ENCODE measurements at regions not wholly inside any gene's neighbourhood (a gene's known extent, or its start where the extent isn't known, plus 50 kb on each side); places are given as distances from the start of the nearest gene placed in this dataset.

GRCh38 chr20:12372557-12372956, 454.9 kb downstream of the BTBD3 start:
- H3K14ac ChIP-seq (ENCODE audit: insufficient read length): no peak overlapping the region
- H3K4me3 ChIP-seq (ENCODE audit: extremely low read depth in 1 of 4, insufficient read depth in 2 of 4, low read depth in 3 of 4, low read length in 4 of 4): no peak overlapping the region
- no peak overlapping the region for H4K8ac ChIP-seq (ENCODE audit: extremely low read depth, insufficient read depth, low read length)
- no peak overlapping the region for H2BK12ac ChIP-seq (ENCODE audit: low read depth, low read length)
- H4K20me1 ChIP-seq (replicated peaks in 1 of 2; ENCODE audit: control insufficient read depth in 1 of 2, insufficient read depth in 2 of 2, low read length in 2 of 2): no peaks in the 10 kb centered on the region
- no peaks in the 10 kb centered on the region for H3K23me2 ChIP-seq (ENCODE audit: low read depth, low read length)
- no peak overlapping the region for H3K27ac ChIP-seq (ENCODE audit: low read depth, low read length)
- no peak overlapping the region for H4K5ac ChIP-seq (ENCODE audit: insufficient read length, low read depth, low read length)
- 91% methylated on average over 1 of the region's 1 CpG; no CpG with 5 or more reads in 1 of the 2 experiments for WGBS, 2 experiments (ENCODE audit: extremely low coverage in 1 of 2, insufficient coverage in 1 of 2, insufficient read length in 1 of 2, insufficient replicate concordance in 2 of 2, low coverage in 1 of 2, low lambda C conversion rate in 2 of 2, missing lambda C conversion rate in 1 of 2)
- no peak overlapping the region for H2AK5ac ChIP-seq (ENCODE audit: low read depth, low read length)
- H2BK120ac ChIP-seq (replicated peaks; ENCODE audit: low read depth, low read length): no peak overlapping the region
- no peak overlapping the region for H3K4ac ChIP-seq (replicated peaks; ENCODE audit: insufficient read length, low read depth, low read length)
- H4K91ac ChIP-seq (replicated peaks; ENCODE audit: insufficient read length, low read length): no peak overlapping the region
- H2BK20ac ChIP-seq (ENCODE audit: low read length): no peak overlapping the region
- H3K27me3 ChIP-seq (replicated peaks in 1 of 4; ENCODE audit: control insufficient read depth in 3 of 4, extremely low read depth in 1 of 4, insufficient read depth in 3 of 4, low read length in 3 of 4): no peaks in the 10 kb centered on the region
- no peaks in the 10 kb centered on the region for H3K9me3 ChIP-seq (ENCODE audit: insufficient read depth in 2 of 2, low read depth in 1 of 2, low read length in 1 of 2)
- ChIA-PET CTCF (ENCODE audit: partially characterized antibody) (interaction anchor here (0.6 to 2.5 kb wide), 4 partner anchors 9 to 668 kb away, joined by 3 to 10 read pairs (median 4); no protein-coding TSS in a partner anchor), POLR2A (ENCODE audit: partially characterized antibody) (no interaction called here)
- DNase-seq (ENCODE audit: low read depth in 1 of 2, low spot score in 2 of 2): no peak
- FAIRE-seq: no peak
- H3K4me2 ChIP-seq (ENCODE audit: insufficient read depth in 1 of 2, low read depth in 2 of 2, low read length in 2 of 2): no peak overlapping the region
- H3K23ac ChIP-seq (ENCODE audit: insufficient read length): no peak overlapping the region
- H3K79me2 ChIP-seq (ENCODE audit: control insufficient read depth in 1 of 2, insufficient read depth in 2 of 2, low read length in 2 of 2): no peaks in the 10 kb centered on the region
- H2BK15ac ChIP-seq (ENCODE audit: low read length): no peak overlapping the region
- no peaks in the 10 kb centered on the region for H3K79me1 ChIP-seq (ENCODE audit: low read depth, low read length)
- no peaks in the 10 kb centered on the region for H3K4me1 ChIP-seq (replicated peaks in 1 of 4; ENCODE audit: control insufficient read depth in 3 of 4, insufficient read depth in 4 of 4, low read length in 3 of 4)
- no peak overlapping the region for H3K56ac ChIP-seq (replicated peaks; ENCODE audit: insufficient read length, low read depth, low read length)
- H3K18ac ChIP-seq (ENCODE audit: extremely low read depth, low read length): no peak overlapping the region
- H3K9ac ChIP-seq (replicated peaks in 1 of 4; ENCODE audit: extremely low read depth in 1 of 4, low read depth in 3 of 4, low read length in 3 of 4): no peak overlapping the region
- H2AFZ ChIP-seq (ENCODE audit: low read length): no peak overlapping the region
- H2BK5ac ChIP-seq (ENCODE audit: low read depth, low read length): no peak overlapping the region
- H3K36me3 ChIP-seq (ENCODE audit: control insufficient read depth in 2 of 4, insufficient read depth in 4 of 4, low read length in 3 of 4): no peaks in the 10 kb centered on the region
- TF ChIP-seq TEAD4 (IDR thresholded peaks at IDR 0.05; ENCODE audit: low read depth, low read length): no peak
- no peak for TF ChIP-seq KDM5A (IDR thresholded peaks at IDR 0.05; ENCODE audit: low read length)
- no peak for TF ChIP-seq SIRT6 (IDR thresholded peaks at IDR 0.05; ENCODE audit: low read length)
- TF ChIP-seq CTCF (IDR thresholded peaks at IDR 0.05; ENCODE audit: control extremely low read depth in 1 of 3, insufficient read depth in 1 of 3, low read depth in 1 of 3, low read length in 3 of 3): no peak
- TF ChIP-seq EZH2 (IDR thresholded peaks at IDR 0.05; ENCODE audit: low read depth, low read length, severe bottlenecking): no peak
- TF ChIP-seq FOSL1 (IDR thresholded peaks at IDR 0.05; ENCODE audit: insufficient read depth, low read depth, low read length): no peak
- no peak for TF ChIP-seq EP300 (IDR thresholded peaks at IDR 0.05; ENCODE audit: borderline replicate concordance in 1 of 2, low read depth in 2 of 2, low read length in 2 of 2)
- TF ChIP-seq POLR2AphosphoS5 (IDR thresholded peaks at IDR 0.05; ENCODE audit: low read depth, low read length): no peak
- no peak for TF ChIP-seq CREB1 (IDR thresholded peaks at IDR 0.05)
- no peak for TF ChIP-seq CHD1 (IDR thresholded peaks at IDR 0.05; ENCODE audit: low read depth, low read length)
- no peak for TF ChIP-seq ASH2L (IDR thresholded peaks at IDR 0.05; ENCODE audit: low read length)

Measured in H1 (cell line).